GM19328 (cell line): ENCODE measurements at regions not wholly inside any gene's neighbourhood (a gene's known extent, or its start where the extent isn't known, plus 50 kb on each side); places are given as distances from the start of the nearest gene placed in this dataset.
"Not testable (repeated sequence)": the region's sequence is repeated elsewhere in the genome, so short reads cannot be mapped to it uniquely, and the experiment has no call there.

Experiments
- ATAC-seq: cut with Tn5 transposase; IDR thresholded peaks from one replicate; pipeline ENCODE4 v1.9.1; 2021; ENCODE audit warnings: mild to moderate bottlenecking, moderate library complexity; ENCODE audit not compliant: unreplicated experiment

- no peak for ATAC-seq
Measured at GRCh38 chr9:81083854-81084512, 605.4 kb downstream of the TLE1 start.

GRCh38 chr9:81083067-81083466 lies 606.3 kb downstream of the TLE1 start:
- ATAC-seq: no peak

GRCh38 chr9:81082221-81082620 lies 607.1 kb downstream of the TLE1 start:
- no peak for ATAC-seq

- ATAC-seq: no peak
Measured at GRCh38 chr9:81080900-81081299, 608.4 kb downstream of the TLE1 start.

- ATAC-seq: no peak
Measured at GRCh38 chr9:81080185-81080584, 609.2 kb downstream of the TLE1 start.

GRCh38 chr9:81079055-81079454 lies 610.3 kb downstream of the TLE1 start:
- no peak for ATAC-seq

GRCh38 chr9:81078555-81078954 lies 610.8 kb downstream of the TLE1 start:
- ATAC-seq: no peak

- no peak for ATAC-seq
Measured at GRCh38 chr9:81077572-81077971, 611.8 kb downstream of the TLE1 start.

- ATAC-seq: no peak
Measured at GRCh38 chr9:81076131-81076530, 613.2 kb downstream of the TLE1 start.

- no peak for ATAC-seq
Measured at GRCh38 chr9:81074221-81074620, 615.1 kb downstream of the TLE1 start.

- ATAC-seq: no peak
Measured at GRCh38 chr9:81073821-81074220, 615.5 kb downstream of the TLE1 start.

GRCh38 chr9:81072758-81073157 lies 616.6 kb downstream of the TLE1 start:
- no peak for ATAC-seq

- no peak for ATAC-seq
Measured at GRCh38 chr9:81071108-81071507, 618.2 kb downstream of the TLE1 start.

- ATAC-seq: no peak
Measured at GRCh38 chr9:81070689-81071088, 618.7 kb downstream of the TLE1 start.

- no peak for ATAC-seq
Measured at GRCh38 chr9:81069923-81070322, 619.4 kb downstream of the TLE1 start.

- no peak for ATAC-seq
Measured at GRCh38 chr9:81069038-81069795, 620.1 kb downstream of the TLE1 start.

- ATAC-seq: not testable (repeated sequence)
Measured at GRCh38 chr9:81062995-81063394, 626.4 kb downstream of the TLE1 start.

GRCh38 chr9:81058782-81059181 lies 630.6 kb downstream of the TLE1 start:
- ATAC-seq: no peak

- ATAC-seq: no peak
Measured at GRCh38 chr9:81053298-81054025, 635.9 kb downstream of the TLE1 start.

- ATAC-seq: no peak
Measured at GRCh38 chr9:81052846-81053245, 636.5 kb downstream of the TLE1 start.

GRCh38 chr9:81047280-81047679 lies 642.1 kb downstream of the TLE1 start:
- ATAC-seq: no peak

- ATAC-seq: no peak
Measured at GRCh38 chr9:81045658-81046057, 643.7 kb downstream of the TLE1 start.
